HepG2 (cell line): ENCODE measurements at regions not wholly inside any gene's neighbourhood (a gene's known extent, or its start where the extent isn't known, plus 50 kb on each side); places are given as distances from the start of the nearest gene placed in this dataset.

Experiments
- CREB1 ChIP-seq, 2 experiments: fragments of 450-650 bp in 1 of 2; IDR thresholded peaks; 2 replicates each; pipeline ENCODE4 v1.6.1; 2016 to 2017; ENCODE audit warnings: control low read depth in 1 of 2, mild to moderate bottlenecking in 1 of 2, missing compliant biosample characterization in 1 of 2, missing genetic modification characterization in 1 of 2
- SATB2 ChIP-seq: sonication (generic); formaldehyde crosslinking; IDR thresholded peaks from 2 replicates; pipeline ENCODE4 v1.5.0; 2020; ENCODE audit warnings: missing genetic modification reagents
- SIN3A ChIP-seq: IDR thresholded peaks from 2 replicates; pipeline ENCODE4 v1.6.1; 2011; ENCODE audit warnings: low read depth, mild to moderate bottlenecking, control low read depth, low read length, borderline replicate concordance
- ZNF317 ChIP-seq: sonication (generic); formaldehyde crosslinking; IDR thresholded peaks from 2 replicates; pipeline ENCODE4 v1.5.0; 2020; ENCODE audit warnings: mild to moderate bottlenecking, missing genetic modification reagents
- TF ChIP-seq, protein P1 (sequence below): sonication (generic); formaldehyde crosslinking; IDR thresholded peaks from 2 replicates; pipeline ENCODE4 v1.5.0; 2020; ENCODE audit warnings: mild to moderate bottlenecking, missing genetic modification reagents, moderate library complexity
- TF ChIP-seq, protein P2 (sequence below): sonication (generic); formaldehyde crosslinking; IDR thresholded peaks from 2 replicates; pipeline ENCODE4 v1.4.0; 2020; ENCODE audit warnings: missing genetic modification reagents, borderline replicate concordance

DNA sequence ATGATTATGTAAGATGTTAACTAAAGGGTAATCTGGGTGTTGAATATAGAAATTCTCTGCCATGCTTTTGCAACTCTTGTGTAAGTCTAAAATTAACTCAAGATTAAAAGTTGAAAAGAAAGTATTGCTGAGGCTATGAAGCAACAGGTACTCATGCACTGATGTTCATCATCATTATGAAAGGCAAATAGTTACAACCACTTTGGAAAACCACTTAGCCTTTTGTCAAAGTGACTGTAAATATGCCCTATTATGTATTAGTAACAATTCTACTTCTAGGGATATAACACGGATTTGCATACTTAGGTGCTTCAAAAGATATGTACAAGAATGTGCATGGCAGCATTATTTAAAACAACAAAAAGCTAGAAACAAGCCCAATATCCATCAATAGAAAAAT is 227.8 kb upstream of the CXXC4 start:
- TF ChIP-seq, protein P1, sequence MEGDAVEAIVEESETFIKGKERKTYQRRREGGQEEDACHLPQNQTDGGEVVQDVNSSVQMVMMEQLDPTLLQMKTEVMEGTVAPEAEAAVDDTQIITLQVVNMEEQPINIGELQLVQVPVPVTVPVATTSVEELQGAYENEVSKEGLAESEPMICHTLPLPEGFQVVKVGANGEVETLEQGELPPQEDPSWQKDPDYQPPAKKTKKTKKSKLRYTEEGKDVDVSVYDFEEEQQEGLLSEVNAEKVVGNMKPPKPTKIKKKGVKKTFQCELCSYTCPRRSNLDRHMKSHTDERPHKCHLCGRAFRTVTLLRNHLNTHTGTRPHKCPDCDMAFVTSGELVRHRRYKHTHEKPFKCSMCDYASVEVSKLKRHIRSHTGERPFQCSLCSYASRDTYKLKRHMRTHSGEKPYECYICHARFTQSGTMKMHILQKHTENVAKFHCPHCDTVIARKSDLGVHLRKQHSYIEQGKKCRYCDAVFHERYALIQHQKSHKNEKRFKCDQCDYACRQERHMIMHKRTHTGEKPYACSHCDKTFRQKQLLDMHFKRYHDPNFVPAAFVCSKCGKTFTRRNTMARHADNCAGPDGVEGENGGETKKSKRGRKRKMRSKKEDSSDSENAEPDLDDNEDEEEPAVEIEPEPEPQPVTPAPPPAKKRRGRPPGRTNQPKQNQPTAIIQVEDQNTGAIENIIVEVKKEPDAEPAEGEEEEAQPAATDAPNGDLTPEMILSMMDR (CRISPR knock-in tag): no peak
- TF ChIP-seq, protein P2, sequence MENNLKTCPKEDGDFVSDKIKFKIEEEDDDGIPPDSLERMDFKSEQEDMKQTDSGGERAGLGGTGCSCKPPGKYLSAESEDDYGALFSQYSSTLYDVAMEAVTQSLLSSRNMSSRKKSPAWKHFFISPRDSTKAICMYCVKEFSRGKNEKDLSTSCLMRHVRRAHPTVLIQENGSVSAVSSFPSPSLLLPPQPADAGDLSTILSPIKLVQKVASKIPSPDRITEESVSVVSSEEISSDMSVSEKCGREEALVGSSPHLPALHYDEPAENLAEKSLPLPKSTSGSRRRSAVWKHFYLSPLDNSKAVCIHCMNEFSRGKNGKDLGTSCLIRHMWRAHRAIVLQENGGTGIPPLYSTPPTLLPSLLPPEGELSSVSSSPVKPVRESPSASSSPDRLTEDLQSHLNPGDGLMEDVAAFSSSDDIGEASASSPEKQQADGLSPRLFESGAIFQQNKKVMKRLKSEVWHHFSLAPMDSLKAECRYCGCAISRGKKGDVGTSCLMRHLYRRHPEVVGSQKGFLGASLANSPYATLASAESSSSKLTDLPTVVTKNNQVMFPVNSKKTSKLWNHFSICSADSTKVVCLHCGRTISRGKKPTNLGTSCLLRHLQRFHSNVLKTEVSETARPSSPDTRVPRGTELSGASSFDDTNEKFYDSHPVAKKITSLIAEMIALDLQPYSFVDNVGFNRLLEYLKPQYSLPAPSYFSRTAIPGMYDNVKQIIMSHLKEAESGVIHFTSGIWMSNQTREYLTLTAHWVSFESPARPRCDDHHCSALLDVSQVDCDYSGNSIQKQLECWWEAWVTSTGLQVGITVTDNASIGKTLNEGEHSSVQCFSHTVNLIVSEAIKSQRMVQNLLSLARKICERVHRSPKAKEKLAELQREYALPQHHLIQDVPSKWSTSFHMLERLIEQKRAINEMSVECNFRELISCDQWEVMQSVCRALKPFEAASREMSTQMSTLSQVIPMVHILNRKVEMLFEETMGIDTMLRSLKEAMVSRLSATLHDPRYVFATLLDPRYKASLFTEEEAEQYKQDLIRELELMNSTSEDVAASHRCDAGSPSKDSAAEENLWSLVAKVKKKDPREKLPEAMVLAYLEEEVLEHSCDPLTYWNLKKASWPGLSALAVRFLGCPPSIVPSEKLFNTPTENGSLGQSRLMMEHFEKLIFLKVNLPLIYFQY (CRISPR knock-in tag): no peak
- TF ChIP-seq SATB2 (CRISPR knock-in tag) (no peak), SIN3A (no peak), CREB1 (IDR thresholded peaks at IDR 0.05) (no peak), CREB1 (CRISPR knock-in tag; IDR thresholded peaks at IDR 0.05) (no peak), ZNF317 (CRISPR knock-in tag) (no peak)
